CD4-positive, alpha-beta T cell (primary cell): ENCODE measurements at regions not wholly inside any gene's neighbourhood (a gene's known extent, or its start where the extent isn't known, plus 50 kb on each side); places are given as distances from the start of the nearest gene placed in this dataset.

Experiments used
- ATAC-seq: fragments of 200-7000 bp; cut with Tn5 transposase; one replicate; pipeline ENCODE4 v1.10.0; 2022; ENCODE audit warnings: mild to moderate bottlenecking; ENCODE audit not compliant: poor library complexity
- CTCF ChIA-PET: fragments of 350-600 bp; sonication (Branson Sonifier 250); formaldehyde crosslinking; loops from one replicate; lab custom pipeline; 2021; ENCODE audit warnings: antibody characterized with exemption, inconsistent platforms; lab: Charles Lee
- POLR2A ChIA-PET: fragments of 350-600 bp; sonication (Branson Sonifier 250); formaldehyde crosslinking; loops from one replicate; lab custom pipeline; 2021; ENCODE audit warnings: antibody characterized with exemption, inconsistent platforms; lab: Charles Lee
- DNase-seq, 14 experiments: peaks; one replicate each; pipeline ENCODE4 v3.0.0-alpha.2; 2013 to 2020; ENCODE audit warnings: mixed read lengths in 2 of 14
- H3K27ac ChIP-seq, 2 donors: one replicate each; pipeline versions ENCODE4 v1.5.1 to v1.7.0; 2013; ENCODE audit warnings: low read length in 2 of 2, low read depth in 1 of 2, mild to moderate bottlenecking in 1 of 2
- H3K27me3 ChIP-seq, 2 experiments: 1 replicate in 1 of 2; 2 replicates in 1 of 2; pipeline versions ENCODE4 v1.6.1 to v1.7.0; 2013; ENCODE audit warnings: low read length in 2 of 2, control low read depth in 1 of 2, mild to moderate bottlenecking in 1 of 2, moderate library complexity in 1 of 2; ENCODE audit not compliant: insufficient read depth in 2 of 2, control insufficient read depth in 1 of 2
- H3K36me3 ChIP-seq: one replicate; pipeline ENCODE4 v1.6.1; 2013; ENCODE audit warnings: low read length, control low read depth; ENCODE audit not compliant: insufficient read depth
- H3K4me1 ChIP-seq: one replicate; pipeline ENCODE4 v1.6.1; 2013; ENCODE audit warnings: low read length, control low read depth; ENCODE audit not compliant: insufficient read depth
- H3K4me3 ChIP-seq: one replicate; pipeline ENCODE4 v1.5.1; 2013; ENCODE audit warnings: mild to moderate bottlenecking, low read length, moderate library complexity
- H3K9me3 ChIP-seq, 2 experiments: 1 replicate in 1 of 2; 2 replicates in 1 of 2; pipeline versions ENCODE4 v1.6.1 to v1.7.0; 2013; ENCODE audit warnings: low read length in 2 of 2, mild to moderate bottlenecking in 2 of 2, control low read depth in 1 of 2, moderate library complexity in 1 of 2; ENCODE audit not compliant: control insufficient read depth in 1 of 2, insufficient read depth in 1 of 2
- H3K27ac Mint-ChIP-seq: one replicate; pipeline ENCODE4 v1.8.0; 2020; ENCODE audit warnings: mixed read lengths
- H3K27me3 Mint-ChIP-seq: one replicate; pipeline ENCODE4 v1.8.0; 2021; ENCODE audit warnings: mixed read lengths
- H3K36me3 Mint-ChIP-seq: one replicate; pipeline ENCODE4 v1.8.0; 2021; ENCODE audit warnings: low read depth, mixed read lengths
- H3K4me1 Mint-ChIP-seq: one replicate; pipeline ENCODE4 v1.8.0; 2021; ENCODE audit warnings: low read depth, mixed read lengths
- H3K4me3 Mint-ChIP-seq: one replicate; pipeline ENCODE4 v1.8.0; 2020; ENCODE audit warnings: mild to moderate bottlenecking, mixed read lengths
- H3K9me3 Mint-ChIP-seq: one replicate; pipeline ENCODE4 v1.8.0; 2020; ENCODE audit warnings: mixed read lengths
- CTCF ChIP-seq: fragments of 200-600 bp; IDR thresholded peaks from one replicate; pipeline ENCODE4 v1.8.0; 2022; ENCODE audit warnings: antibody characterized with exemption, mild to moderate bottlenecking
- intact Hi-C, 2 experiments: fragments of 100-400 bp; cut with DNase I in 1 of 2; cut with micrococcal nuclease in 1 of 2; formaldehyde crosslinking; loops; one replicate each; pipeline versions ENCODE4 v1.15.1 to v1.9.0; 2023 to 2025; cut with DNase I, micrococcal nuclease

DNA sequence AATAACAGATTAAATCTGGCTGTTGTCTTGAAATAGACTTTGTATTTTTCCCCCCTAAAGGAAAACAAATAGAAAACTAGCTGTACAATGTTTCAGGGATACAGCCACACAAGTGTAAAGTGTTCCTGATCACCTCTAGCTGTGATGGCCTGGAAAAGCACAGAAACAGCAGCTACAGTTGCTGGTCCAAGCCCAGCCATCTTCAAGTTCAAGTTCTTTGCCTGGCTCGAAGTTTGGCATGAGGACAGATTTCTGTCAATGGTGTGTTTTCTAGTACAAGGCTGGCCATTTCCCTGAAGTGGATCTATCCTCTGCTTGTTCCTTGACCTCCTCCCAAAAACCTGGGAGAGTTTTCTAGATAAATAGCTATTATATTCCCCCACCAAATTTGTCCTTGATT, 272.2 kb upstream of the ADRA1B start:
- Histone ChIP-seq H3K4me1 (no peaks in the 10 kb centered on the region), H3K27me3 (no peaks in the 10 kb centered on the region), H3K27ac (no peak overlapping the region), H3K4me3 (no peak overlapping the region), H3K9me3 (no peaks in the 10 kb centered on the region), H3K36me3 (no peaks in the 10 kb centered on the region)
- no peak overlapping the region for H3K27ac Mint-ChIP-seq
- H3K4me1 Mint-ChIP-seq: no peaks in the 10 kb centered on the region
- no peaks in the 10 kb centered on the region for H3K36me3 Mint-ChIP-seq
- no peak for TF ChIP-seq CTCF
- H3K9me3 Mint-ChIP-seq: no peaks in the 10 kb centered on the region
- ChIA-PET CTCF (no interaction called here), POLR2A (no interaction called here)
- ATAC-seq (no peak), DNase-seq (no peak)
- intact Hi-C loops: no loop called here
- H3K27me3 Mint-ChIP-seq: peaks cover 25% of the 10 kb centered on the region
- H3K4me3 Mint-ChIP-seq: no peak overlapping the region

- no peaks in the 10 kb centered on the region for H3K4me1 ChIP-seq
- no peaks in the 10 kb centered on the region for H3K36me3 Mint-ChIP-seq
- no peak overlapping the region for H3K27ac Mint-ChIP-seq
- no peaks in the 10 kb centered on the region for H3K9me3 Mint-ChIP-seq
- ATAC-seq (no peak), DNase-seq (no peak)
- CTCF ChIA-PET: no interaction called here
- no peaks in the 10 kb centered on the region for H3K27me3 ChIP-seq
- H3K36me3 ChIP-seq: no peaks in the 10 kb centered on the region
- H3K9me3 ChIP-seq: no peaks in the 10 kb centered on the region
- H3K27me3 Mint-ChIP-seq: peaks cover 21% of the 10 kb centered on the region
- intact Hi-C loops: loop anchor here in 1 of 2 experiments (5.0 kb wide), 1 partner anchor 653 kb away; no protein-coding TSS in a partner anchor
- no peaks in the 10 kb centered on the region for H3K4me1 Mint-ChIP-seq
- no peak overlapping the region for H3K27ac ChIP-seq
- TF ChIP-seq CTCF: no peak
- no peak overlapping the region for H3K4me3 ChIP-seq
- POLR2A ChIA-PET: no interaction called here
- H3K4me3 Mint-ChIP-seq: no peak overlapping the region
Measured at GRCh38 chr5:159645179-159645846, 271.0 kb upstream of the ADRA1B start.

- DNase-seq: no peak
- Histone ChIP-seq H3K27me3 (no peaks in the 10 kb centered on the region), H3K9me3 (no peaks in the 10 kb centered on the region), H3K36me3 (no peaks in the 10 kb centered on the region), H3K4me3 (no peak overlapping the region), H3K27ac (no peak overlapping the region), H3K4me1 (no peaks in the 10 kb centered on the region)
- no peak for TF ChIP-seq CTCF
- Mint-ChIP-seq H3K9me3 (no peaks in the 10 kb centered on the region), H3K4me1 (no peaks in the 10 kb centered on the region), H3K27me3 (peaks cover 16% of the 10 kb centered on the region), H3K27ac (no peak overlapping the region), H3K36me3 (no peaks in the 10 kb centered on the region), H3K4me3 (no peak overlapping the region)
- POLR2A ChIA-PET: no interaction called here
- intact Hi-C loops: no loop called here
- CTCF ChIA-PET: interaction anchor here (0.6 kb wide), 1 partner anchor 24 kb away, joined by 3 read pairs; no protein-coding TSS in a partner anchor
- ATAC-seq: no peak
Measured at GRCh38 chr5:159650803-159651202, 265.5 kb upstream of the ADRA1B start.
